Body of pancreas (tissue), 4 donors: ENCODE measurements at regions not wholly inside any gene's neighbourhood (a gene's known extent, or its start where the extent isn't known, plus 50 kb on each side); places are given as distances from the start of the nearest gene placed in this dataset.

Experiments
- ATAC-seq: fragments of 150-250 bp; one replicate; pipeline ENCODE4 v1.9.1; 2016
- DNase-seq, 4 donors: peaks; one replicate each; pipeline ENCODE4 v3.0.0-alpha.2; 2019
- H3K27ac ChIP-seq, 4 donors: fragments of 200-600 bp; sonication (generic); 1 replicate in 3 of 4; 2 replicates in 1 of 4; pipeline versions ENCODE4 v1.5.1 to v1.6.1; 2016 to 2019; ENCODE audit warnings: mild to moderate bottlenecking in 1 of 4, mixed read lengths in 1 of 4, moderate library complexity in 1 of 4
- H3K27me3 ChIP-seq, 2 donors: fragments of 200-600 bp; sonication (generic); one replicate each; pipeline ENCODE4 v1.6.0; 2016; ENCODE audit warnings: mild to moderate bottlenecking in 1 of 2
- H3K36me3 ChIP-seq, 2 donors: fragments of 200-600 bp; sonication (generic); replicated peaks in 1 of 2; 2 replicates each; pipeline ENCODE4 v1.5.1; 2016; ENCODE audit warnings: low read depth in 2 of 2; ENCODE audit not compliant: insufficient read depth in 1 of 2
- H3K4me1 ChIP-seq: fragments of 200-600 bp; sonication (generic); one replicate; pipeline ENCODE4 v1.6.0; 2016
- H3K4me3 ChIP-seq, 2 donors: fragments of 200-600 bp; sonication (generic); 1 replicate in 1 of 2; 2 replicates in 1 of 2; pipeline ENCODE4 v1.5.1; 2016 to 2019
- H3K9me3 ChIP-seq, 3 donors: fragments of 200-600 bp; sonication (generic); 1 replicate in 2 of 3; 2 replicates in 1 of 3; pipeline ENCODE4 v1.5.1; 2016
- POLR2A ChIP-seq, 3 donors: fragments of 450-650 bp; IDR thresholded peaks; one replicate each; pipeline ENCODE4 v1.6.1; 2016; ENCODE audit warnings: antibody characterized with exemption in 3 of 3, mild to moderate bottlenecking in 2 of 3
- WGBS, 2 donors: methylation state at CpG; one replicate each; pipeline ENCODE4 v1.1.5; 2017; 5-methylcytosine and 5-hydroxymethylcytosine counted together
- intact Hi-C: fragments of 100-400 bp; cut with DNase I; formaldehyde crosslinking; loops from one replicate; pipeline ENCODE4 v1.15.1; 2023
- TF ChIP-seq, protein P1 (sequence below), 7 experiments: fragments of 450-650 bp in 4 of 7; fragments of 200-600 bp in 3 of 7; sonication (generic) in 3 of 7; IDR thresholded peaks; one replicate each; pipeline ENCODE4 v1.5.1; 2016 to 2019; ENCODE audit warnings: antibody characterized with exemption in 7 of 7

DNA sequence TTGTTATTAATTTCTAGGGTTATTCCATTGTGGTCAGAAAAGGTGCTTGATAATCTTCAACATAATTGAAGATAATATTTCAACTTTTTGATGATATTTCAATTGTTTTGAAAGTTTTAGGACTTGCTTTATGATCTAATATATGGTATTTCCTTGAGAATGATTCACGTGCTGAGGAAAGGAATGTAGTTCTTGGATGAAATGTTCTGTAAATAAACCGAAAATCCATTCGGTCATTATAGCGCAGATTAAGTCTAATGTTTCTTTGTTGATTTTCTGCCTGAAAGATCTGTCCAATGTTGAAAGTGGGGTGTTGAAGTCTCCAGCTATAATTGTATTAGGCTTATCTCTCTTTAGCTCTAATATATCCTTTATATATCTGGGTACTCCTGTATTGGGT, 617.5 kb upstream of the NECTIN3 start:
- intact Hi-C loops = no loop called here
- Histone ChIP-seq H3K27me3 (no peaks in the 10 kb centered on the region), H3K4me3 (no peak overlapping the region), H3K4me1 (no peaks in the 10 kb centered on the region), H3K9me3 (no peaks in the 10 kb centered on the region), H3K36me3 (no peaks in the 10 kb centered on the region), H3K27ac (no peak overlapping the region)
- TF ChIP-seq POLR2A (IDR thresholded peaks at IDR 0.05) = no peak
- TF ChIP-seq, protein P1, sequence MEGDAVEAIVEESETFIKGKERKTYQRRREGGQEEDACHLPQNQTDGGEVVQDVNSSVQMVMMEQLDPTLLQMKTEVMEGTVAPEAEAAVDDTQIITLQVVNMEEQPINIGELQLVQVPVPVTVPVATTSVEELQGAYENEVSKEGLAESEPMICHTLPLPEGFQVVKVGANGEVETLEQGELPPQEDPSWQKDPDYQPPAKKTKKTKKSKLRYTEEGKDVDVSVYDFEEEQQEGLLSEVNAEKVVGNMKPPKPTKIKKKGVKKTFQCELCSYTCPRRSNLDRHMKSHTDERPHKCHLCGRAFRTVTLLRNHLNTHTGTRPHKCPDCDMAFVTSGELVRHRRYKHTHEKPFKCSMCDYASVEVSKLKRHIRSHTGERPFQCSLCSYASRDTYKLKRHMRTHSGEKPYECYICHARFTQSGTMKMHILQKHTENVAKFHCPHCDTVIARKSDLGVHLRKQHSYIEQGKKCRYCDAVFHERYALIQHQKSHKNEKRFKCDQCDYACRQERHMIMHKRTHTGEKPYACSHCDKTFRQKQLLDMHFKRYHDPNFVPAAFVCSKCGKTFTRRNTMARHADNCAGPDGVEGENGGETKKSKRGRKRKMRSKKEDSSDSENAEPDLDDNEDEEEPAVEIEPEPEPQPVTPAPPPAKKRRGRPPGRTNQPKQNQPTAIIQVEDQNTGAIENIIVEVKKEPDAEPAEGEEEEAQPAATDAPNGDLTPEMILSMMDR (IDR thresholded peaks at IDR 0.05) = no peak
- no peak for DNase-seq
- no peak for ATAC-seq
- 88 to 90% methylated on average over 4 of the region's 4 CpGs for WGBS, 2 donors

DNA sequence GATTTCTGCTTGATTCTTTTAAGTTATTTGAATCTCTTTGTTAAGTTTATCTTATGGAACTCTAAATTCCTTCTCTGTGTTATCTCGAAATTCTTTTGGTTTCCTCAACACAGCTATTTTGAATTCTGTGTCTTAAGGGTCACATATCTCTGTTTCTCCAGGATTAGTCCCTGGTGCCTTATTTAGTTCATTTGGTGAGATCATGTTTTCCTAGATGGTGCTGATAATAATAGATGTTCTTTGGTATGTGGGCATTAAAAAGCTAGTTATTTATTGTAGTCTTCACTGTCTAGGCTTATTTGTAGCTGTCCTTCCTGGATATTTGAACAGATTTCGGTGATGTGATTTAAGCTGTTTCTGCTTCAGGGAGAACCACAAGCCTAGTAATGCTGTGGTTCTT, 615.6 kb upstream of the NECTIN3 start:
- Histone ChIP-seq H3K27ac (no peak overlapping the region), H3K4me3 (no peak overlapping the region), H3K27me3 (no peaks in the 10 kb centered on the region), H3K4me1 (no peaks in the 10 kb centered on the region), H3K36me3 (no peaks in the 10 kb centered on the region), H3K9me3 (no peaks in the 10 kb centered on the region)
- intact Hi-C loops = no loop called here
- no peak for ATAC-seq
- no peak for DNase-seq
- TF ChIP-seq, protein P1 (IDR thresholded peaks at IDR 0.05) = no peak
- no peak for TF ChIP-seq POLR2A (IDR thresholded peaks at IDR 0.05)
- 82% methylated on average over 2 of the region's 2 CpGs for WGBS, 2 donors

DNA sequence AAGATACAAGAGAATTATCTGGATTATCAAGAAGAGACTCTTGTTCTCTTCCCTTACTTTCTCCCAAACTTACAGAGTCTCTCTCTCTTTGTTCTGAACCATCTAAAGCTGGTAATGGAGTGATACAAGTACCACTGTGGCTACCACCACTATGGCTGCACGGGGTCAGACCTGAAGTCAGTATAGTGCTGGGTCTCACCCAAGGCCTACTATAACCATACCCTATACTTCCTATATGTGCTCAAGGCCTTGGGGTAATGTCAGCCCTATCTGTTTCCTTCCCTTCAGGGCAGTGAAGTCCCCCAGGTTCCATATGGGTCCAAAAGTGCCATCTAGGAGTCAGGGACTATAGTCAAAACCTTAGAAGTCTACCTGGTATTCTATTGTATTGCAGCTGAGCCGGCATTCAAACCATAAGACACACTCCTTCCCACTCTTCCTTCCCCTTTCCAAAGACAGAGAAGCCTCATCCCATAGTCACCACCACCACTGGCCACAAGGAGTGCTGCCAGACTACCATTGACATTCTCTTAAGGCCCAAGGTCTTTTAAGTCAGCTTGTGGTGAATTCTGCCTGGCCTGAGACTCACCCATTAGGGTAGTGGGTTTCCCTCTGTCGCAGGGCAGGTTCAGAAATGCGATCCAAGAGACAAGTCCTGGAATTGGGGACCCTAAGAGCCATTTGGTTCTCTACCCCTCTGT, 615.0 kb upstream of the NECTIN3 start:
- TF ChIP-seq, protein P1 (IDR thresholded peaks at IDR 0.05) = peak in 1 of 7 experiments; percentile 7
- TF ChIP-seq POLR2A (IDR thresholded peaks at IDR 0.05) = no peak
- no peak for ATAC-seq
- Histone ChIP-seq H3K27me3 (no peaks in the 10 kb centered on the region), H3K36me3 (no peaks in the 10 kb centered on the region), H3K4me3 (no peak overlapping the region), H3K9me3 (no peaks in the 10 kb centered on the region), H3K4me1 (no peaks in the 10 kb centered on the region), H3K27ac (no peak overlapping the region)
- intact Hi-C loops = no loop called here
- WGBS, 2 donors = 86 to 87% methylated on average over 4 of the region's 4 CpGs
- no peak for DNase-seq

DNA sequence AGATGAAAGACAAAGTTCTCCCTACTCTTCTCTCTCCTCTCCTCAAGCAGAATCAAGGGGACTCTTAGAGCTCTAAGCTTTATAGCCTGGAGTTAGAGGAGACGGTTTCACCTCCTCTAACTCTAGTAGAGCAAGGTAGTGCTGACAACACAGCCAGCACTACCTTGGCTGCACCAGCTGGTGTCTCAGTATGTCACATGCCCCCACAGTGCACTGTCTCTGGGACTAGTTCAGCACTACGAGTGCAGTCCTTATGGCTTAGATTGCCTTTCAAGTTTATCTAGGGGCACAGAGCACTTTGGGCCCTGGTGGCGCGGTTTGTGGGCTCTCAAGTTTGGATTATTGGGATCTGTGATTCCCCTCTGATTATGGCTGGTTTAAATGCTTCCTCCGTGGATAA, 614.1 kb upstream of the NECTIN3 start:
- no peak for ATAC-seq

More for the DNA sequence above, 614.1 kb upstream of the NECTIN3 start:
- DNase-seq = no peak
- TF ChIP-seq, protein P1 (IDR thresholded peaks at IDR 0.05) = no peak
- no peak for TF ChIP-seq POLR2A (IDR thresholded peaks at IDR 0.05)
- no peaks in the 10 kb centered on the region for H3K4me1 ChIP-seq
- WGBS, 2 donors = 65 to 72% methylated on average over 5 of the region's 5 CpGs
- H3K4me3 ChIP-seq = no peak overlapping the region
- no peak overlapping the region for H3K27ac ChIP-seq
- intact Hi-C loops = no loop called here
- no peaks in the 10 kb centered on the region for H3K36me3 ChIP-seq
- no peaks in the 10 kb centered on the region for H3K27me3 ChIP-seq
- no peaks in the 10 kb centered on the region for H3K9me3 ChIP-seq
